K562 (cell line): ENCODE measurements at regions not wholly inside any gene's neighbourhood (a gene's known extent, or its start where the extent isn't known, plus 50 kb on each side); places are given as distances from the start of the nearest gene placed in this dataset.

Experiments
- DPF2 ChIP-seq: fragments of 450-650 bp; IDR thresholded peaks from 2 replicates; pipeline ENCODE4 v1.6.1; 2016
- HIVEP1 ChIP-seq: fragments of 250-450 bp; sonication (Bioruptor Pico); IDR thresholded peaks from 2 replicates; pipeline ENCODE4 v1.4.0; 2020; ENCODE audit warnings: mild to moderate bottlenecking
- MGA ChIP-seq: fragments of 450-650 bp; IDR thresholded peaks from 2 replicates; pipeline ENCODE4 v1.6.1; 2016; ENCODE audit warnings: mild to moderate bottlenecking, moderate library complexity
- ZNF324 ChIP-seq: fragments of 250-450 bp; sonication (Bioruptor Pico); IDR thresholded peaks from 2 replicates; pipeline ENCODE4 v1.4.0; 2020; ENCODE audit warnings: mild to moderate bottlenecking

- no peak for TF ChIP-seq MGA
- TF ChIP-seq DPF2, result no peak
- TF ChIP-seq HIVEP1 (CRISPR knock-in tag), result no peak
- TF ChIP-seq ZNF324, result no peak
- TF ChIP-seq, all 486 proteins: peak for 0
Measured at GRCh38 chr14:43677581-43677980, 829.5 kb downstream of the FSCB start (continued).
